ENCODE measurements at regions not wholly inside any gene's neighbourhood (a gene's known extent, or its start where the extent isn't known, plus 50 kb on each side); places are given as distances from the start of the nearest gene placed in this dataset.

GRCh38 chr10:117669122-117669521 is 126.6 kb downstream of the EMX2 start:
- H3K27ac ChIP-seq (ENCODE audit: low read depth, low read length, poor library complexity, severe bottlenecking) = no peak overlapping the region
- DNase-seq (ENCODE audit: low spot score) = no peak
- H3K4me2 ChIP-seq (ENCODE audit: low read length) = no peak overlapping the region
- TF ChIP-seq, protein P1, sequence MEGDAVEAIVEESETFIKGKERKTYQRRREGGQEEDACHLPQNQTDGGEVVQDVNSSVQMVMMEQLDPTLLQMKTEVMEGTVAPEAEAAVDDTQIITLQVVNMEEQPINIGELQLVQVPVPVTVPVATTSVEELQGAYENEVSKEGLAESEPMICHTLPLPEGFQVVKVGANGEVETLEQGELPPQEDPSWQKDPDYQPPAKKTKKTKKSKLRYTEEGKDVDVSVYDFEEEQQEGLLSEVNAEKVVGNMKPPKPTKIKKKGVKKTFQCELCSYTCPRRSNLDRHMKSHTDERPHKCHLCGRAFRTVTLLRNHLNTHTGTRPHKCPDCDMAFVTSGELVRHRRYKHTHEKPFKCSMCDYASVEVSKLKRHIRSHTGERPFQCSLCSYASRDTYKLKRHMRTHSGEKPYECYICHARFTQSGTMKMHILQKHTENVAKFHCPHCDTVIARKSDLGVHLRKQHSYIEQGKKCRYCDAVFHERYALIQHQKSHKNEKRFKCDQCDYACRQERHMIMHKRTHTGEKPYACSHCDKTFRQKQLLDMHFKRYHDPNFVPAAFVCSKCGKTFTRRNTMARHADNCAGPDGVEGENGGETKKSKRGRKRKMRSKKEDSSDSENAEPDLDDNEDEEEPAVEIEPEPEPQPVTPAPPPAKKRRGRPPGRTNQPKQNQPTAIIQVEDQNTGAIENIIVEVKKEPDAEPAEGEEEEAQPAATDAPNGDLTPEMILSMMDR (conservative IDR thresholded peaks at IDR 0.05; ENCODE audit: low read length) = no peak
- no peak for TF ChIP-seq EZH2phosphoT487 (IDR thresholded peaks at IDR 0.05; ENCODE audit: borderline replicate concordance, low read depth, low read length)
- BruUV-seq (replicated peaks) = no TSS peak
- CTCF ChIA-PET (ENCODE audit: unreplicated experiment) = no interaction called here
- no peaks in the 10 kb centered on the region for H3K36me3 ChIP-seq (ENCODE audit: insufficient read depth, low read length)
- H3K4me1 ChIP-seq (ENCODE audit: insufficient read depth, low read length, poor library complexity, severe bottlenecking) = no peaks in the 10 kb centered on the region
- no peaks in the 10 kb centered on the region for H3K9me2 ChIP-seq (ENCODE audit: insufficient read depth, low read length)
- no peak overlapping the region for H2AFZ ChIP-seq (ENCODE audit: low read length)
- H4K20me1 ChIP-seq (ENCODE audit: insufficient read depth, low read length) = no peaks in the 10 kb centered on the region
- H3K9me3 ChIP-seq (ENCODE audit: low read length) = no peaks in the 10 kb centered on the region
- no peaks in the 10 kb centered on the region for H3K79me2 ChIP-seq (ENCODE audit: insufficient read depth, low read depth, low read length)
- POLR2A ChIA-PET = no interaction called here
- H3K4me3 ChIP-seq (ENCODE audit: low read depth, low read length, poor library complexity, severe bottlenecking) = no peak overlapping the region
- intact Hi-C loops (cut with micrococcal nuclease; ENCODE audit: unreplicated experiment) = no loop called here

- H3K9me3 ChIP-seq (ENCODE audit: low read length) = no peaks in the 10 kb centered on the region
- H3K4me1 ChIP-seq (ENCODE audit: insufficient read depth, low read length, poor library complexity, severe bottlenecking) = no peaks in the 10 kb centered on the region
- DNase-seq (ENCODE audit: low spot score) = no peak
- no peak overlapping the region for H3K27ac ChIP-seq (ENCODE audit: low read depth, low read length, poor library complexity, severe bottlenecking)
- H2AFZ ChIP-seq (ENCODE audit: low read length) = no peak overlapping the region
- H3K9me2 ChIP-seq (ENCODE audit: insufficient read depth, low read length) = no peaks in the 10 kb centered on the region
- TF ChIP-seq EZH2phosphoT487 (IDR thresholded peaks at IDR 0.05; ENCODE audit: borderline replicate concordance, low read depth, low read length) = no peak
- TF ChIP-seq, protein P1 (conservative IDR thresholded peaks at IDR 0.05; ENCODE audit: low read length) = no peak
- ChIA-PET POLR2A (interaction anchor here (0.5 kb wide), 1 partner anchor 15 kb away, joined by 3 read pairs; no protein-coding TSS in a partner anchor), CTCF (ENCODE audit: unreplicated experiment) (no interaction called here)
- no peak overlapping the region for H3K4me3 ChIP-seq (ENCODE audit: low read depth, low read length, poor library complexity, severe bottlenecking)
- no peaks in the 10 kb centered on the region for H3K79me2 ChIP-seq (ENCODE audit: insufficient read depth, low read depth, low read length)
- no peaks in the 10 kb centered on the region for H3K36me3 ChIP-seq (ENCODE audit: insufficient read depth, low read length)
- no TSS peak for BruUV-seq (replicated peaks)
- no peak overlapping the region for H3K4me2 ChIP-seq (ENCODE audit: low read length)
- no peaks in the 10 kb centered on the region for H4K20me1 ChIP-seq (ENCODE audit: insufficient read depth, low read length)
- intact Hi-C loops (cut with micrococcal nuclease; ENCODE audit: unreplicated experiment) = no loop called here
Measured at GRCh38 chr10:117670116-117670904, 127.8 kb downstream of the EMX2 start.

DNA sequence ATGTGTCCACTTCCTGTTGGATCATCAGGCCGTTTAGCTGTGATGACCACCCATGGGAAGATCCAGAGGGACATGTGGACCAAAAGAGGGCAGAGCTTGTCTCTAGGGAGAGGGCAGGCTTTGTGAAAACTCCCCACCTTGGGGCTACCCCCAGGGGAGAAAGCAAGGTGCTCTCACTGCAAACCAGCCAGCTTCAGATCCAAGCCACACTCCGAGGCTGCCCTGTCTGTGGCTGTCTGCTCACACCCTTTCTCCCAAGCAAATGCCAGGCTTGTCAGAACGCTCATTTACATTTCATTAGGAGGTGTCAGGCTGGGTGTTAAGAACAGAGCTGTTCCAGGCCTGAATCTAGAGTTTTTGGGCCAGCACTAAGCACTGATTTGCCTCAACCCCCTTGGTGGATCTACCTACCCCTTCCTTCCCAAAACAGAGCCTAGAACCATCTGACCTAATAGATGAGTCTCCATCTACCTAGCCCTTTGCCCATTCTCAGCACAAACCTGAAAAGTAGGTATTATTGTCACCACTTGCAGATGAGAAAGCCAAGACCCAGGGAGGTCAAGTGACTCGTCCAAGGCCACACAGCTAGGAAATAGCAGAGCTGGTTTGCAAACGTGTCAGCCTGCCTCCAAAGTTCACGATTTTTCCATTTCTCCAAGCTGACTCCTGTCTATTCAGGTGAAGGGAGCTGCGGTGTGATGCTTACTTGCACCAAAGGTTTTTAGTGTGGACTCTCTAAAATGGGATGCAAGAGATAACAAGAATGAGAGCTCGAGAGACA is 130.9 kb downstream of the EMX2 start:
- intact Hi-C loops (cut with micrococcal nuclease; ENCODE audit: unreplicated experiment) = no loop called here
- no peak for DNase-seq (ENCODE audit: low spot score)
- H3K9me3 ChIP-seq (ENCODE audit: low read length) = no peaks in the 10 kb centered on the region
- H4K20me1 ChIP-seq (ENCODE audit: insufficient read depth, low read length) = no peaks in the 10 kb centered on the region
- no peaks in the 10 kb centered on the region for H3K36me3 ChIP-seq (ENCODE audit: insufficient read depth, low read length)
- no peak overlapping the region for H2AFZ ChIP-seq (ENCODE audit: low read length)
- H3K9me2 ChIP-seq (ENCODE audit: insufficient read depth, low read length) = no peaks in the 10 kb centered on the region
- no peaks in the 10 kb centered on the region for H3K4me1 ChIP-seq (ENCODE audit: insufficient read depth, low read length, poor library complexity, severe bottlenecking)
- POLR2A ChIA-PET = no interaction called here
- BruUV-seq (replicated peaks) = no TSS peak
- H3K4me3 ChIP-seq (ENCODE audit: low read depth, low read length, poor library complexity, severe bottlenecking) = no peak overlapping the region
- CTCF ChIA-PET (ENCODE audit: unreplicated experiment) = no interaction called here
- no peak for TF ChIP-seq EZH2phosphoT487 (IDR thresholded peaks at IDR 0.05; ENCODE audit: borderline replicate concordance, low read depth, low read length)
- TF ChIP-seq, protein P1 (conservative IDR thresholded peaks at IDR 0.05; ENCODE audit: low read length) = no peak
- no peaks in the 10 kb centered on the region for H3K79me2 ChIP-seq (ENCODE audit: insufficient read depth, low read depth, low read length)
- H3K4me2 ChIP-seq (ENCODE audit: low read length) = no peak overlapping the region
- H3K27ac ChIP-seq (ENCODE audit: low read depth, low read length, poor library complexity, severe bottlenecking) = no peak overlapping the region
